ENCODE measurements at regions not wholly inside any gene's neighbourhood (a gene's known extent, or its start where the extent isn't known, plus 50 kb on each side); places are given as distances from the start of the nearest gene placed in this dataset.
"Not testable (repeated sequence)": the region's sequence is repeated elsewhere in the genome, so short reads cannot be mapped to it uniquely, and the experiment has no call there.

- no peak for DNase-seq (ENCODE audit: low spot score)
These were observed 385.5 kb downstream of the SEC14L1 start for GRCh38 chr17:77526259-77526711.

- no peak for DNase-seq (ENCODE audit: low spot score)
These were observed 386.1 kb downstream of the SEC14L1 start for GRCh38 chr17:77526728-77527350.

GRCh38 chr17:77527409-77527808 is 386.6 kb downstream of the SEC14L1 start:
- no peak for DNase-seq (ENCODE audit: low spot score)

- DNase-seq (ENCODE audit: low spot score) = no peak
These were observed 387.2 kb downstream of the SEC14L1 start for GRCh38 chr17:77527836-77528505.

GRCh38 chr17:77528516-77529327 is 388.0 kb downstream of the SEC14L1 start:
- DNase-seq (ENCODE audit: low spot score) = no peak

GRCh38 chr17:77529328-77529650 is 388.5 kb downstream of the SEC14L1 start:
- no peak for DNase-seq (ENCODE audit: low spot score)

- DNase-seq (ENCODE audit: low spot score) = no peak
These were observed 389.8 kb downstream of the SEC14L1 start for GRCh38 chr17:77530591-77530990.

- no peak for DNase-seq (ENCODE audit: low spot score)
These were observed 390.2 kb downstream of the SEC14L1 start for GRCh38 chr17:77531002-77531401.

- no peak for DNase-seq (ENCODE audit: low spot score)
These were observed 390.9 kb downstream of the SEC14L1 start for GRCh38 chr17:77531641-77532040.

- not testable (repeated sequence) for DNase-seq (ENCODE audit: low spot score)
These were observed 392.9 kb downstream of the SEC14L1 start for GRCh38 chr17:77533697-77534096.

GRCh38 chr17:77534137-77534536 is 393.4 kb downstream of the SEC14L1 start:
- DNase-seq (ENCODE audit: low spot score) = no peak

- no peak for DNase-seq (ENCODE audit: low spot score)
These were observed 394.7 kb downstream of the SEC14L1 start for GRCh38 chr17:77535435-77535834.

GRCh38 chr17:77535892-77536291 is 395.1 kb downstream of the SEC14L1 start:
- DNase-seq (ENCODE audit: low spot score) = no peak

- no peak for DNase-seq (ENCODE audit: low spot score)
These were observed 396.8 kb downstream of the SEC14L1 start for GRCh38 chr17:77537566-77537965.

GRCh38 chr17:77540531-77540930 is 399.8 kb downstream of the SEC14L1 start:
- DNase-seq (ENCODE audit: low spot score) = no peak

GRCh38 chr17:77540975-77541374 is 400.2 kb downstream of the SEC14L1 start:
- no peak for DNase-seq (ENCODE audit: low spot score)

GRCh38 chr17:77542011-77542410 is 401.2 kb downstream of the SEC14L1 start:
- DNase-seq (ENCODE audit: low spot score) = no peak

- DNase-seq (ENCODE audit: low spot score) = peak; percentile 70
These were observed 402.1 kb downstream of the SEC14L1 start for GRCh38 chr17:77542551-77543490.

GRCh38 chr17:77543801-77544200 is 403.0 kb downstream of the SEC14L1 start:
- no peak for DNase-seq (ENCODE audit: low spot score)

- no peak for DNase-seq (ENCODE audit: low spot score)
These were observed 403.8 kb downstream of the SEC14L1 start for GRCh38 chr17:77544347-77545110.

GRCh38 chr17:77546772-77547241 is 406.0 kb downstream of the SEC14L1 start:
- DNase-seq (ENCODE audit: low spot score) = no peak

Data from HuH-7.5 (cell line).